NCI-H526 (cell line): ENCODE measurements at regions not wholly inside any gene's neighbourhood (a gene's known extent, or its start where the extent isn't known, plus 50 kb on each side); places are given as distances from the start of the nearest gene placed in this dataset.

Source experiments
- DNase-seq, 2 experiments: peaks; one replicate each; lab custom pipeline; 2025; lab: John Stamatoyannopoulos, UW

DNA sequence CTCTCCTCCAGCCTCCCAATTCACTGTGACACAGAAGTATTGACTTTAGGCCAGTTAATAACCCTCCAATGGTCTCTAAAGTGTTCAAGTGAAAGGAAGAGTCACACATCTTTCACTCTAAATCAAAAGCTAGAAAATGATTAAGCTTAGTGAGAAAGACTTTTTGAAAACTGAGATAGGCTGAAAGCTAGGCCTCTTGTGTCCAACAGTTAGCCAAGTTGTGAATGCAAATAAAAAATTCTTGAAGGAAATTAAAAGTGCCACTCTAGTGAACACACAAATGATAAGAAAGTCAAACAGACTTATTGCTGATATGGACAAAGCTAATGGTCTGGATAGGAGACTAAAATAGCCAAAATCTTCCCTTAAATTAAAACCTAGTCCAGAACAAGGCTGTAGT lies 687.2 kb downstream of the TRIML1 start:
- DNase-seq, result no peak

DNA sequence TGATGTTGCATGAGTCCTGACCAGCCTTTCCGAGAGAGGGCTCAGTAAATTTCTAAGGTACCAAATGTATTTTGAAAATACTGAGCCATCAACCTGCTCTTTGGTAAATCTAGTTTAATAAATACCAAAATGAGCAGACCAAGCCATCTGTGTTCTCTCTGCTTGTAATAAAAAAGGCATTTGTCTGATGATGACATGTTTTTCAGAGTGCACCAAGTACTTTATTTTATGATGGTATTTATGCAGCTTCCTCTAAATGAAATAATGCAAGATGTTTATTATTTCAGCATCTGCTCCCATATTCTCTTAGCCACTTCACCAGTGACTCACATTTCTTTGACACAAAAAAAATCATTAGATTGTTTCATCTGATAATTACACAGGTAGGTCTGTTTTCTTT lies 700.5 kb downstream of the TRIML1 start:
- DNase-seq, result no peak

DNA sequence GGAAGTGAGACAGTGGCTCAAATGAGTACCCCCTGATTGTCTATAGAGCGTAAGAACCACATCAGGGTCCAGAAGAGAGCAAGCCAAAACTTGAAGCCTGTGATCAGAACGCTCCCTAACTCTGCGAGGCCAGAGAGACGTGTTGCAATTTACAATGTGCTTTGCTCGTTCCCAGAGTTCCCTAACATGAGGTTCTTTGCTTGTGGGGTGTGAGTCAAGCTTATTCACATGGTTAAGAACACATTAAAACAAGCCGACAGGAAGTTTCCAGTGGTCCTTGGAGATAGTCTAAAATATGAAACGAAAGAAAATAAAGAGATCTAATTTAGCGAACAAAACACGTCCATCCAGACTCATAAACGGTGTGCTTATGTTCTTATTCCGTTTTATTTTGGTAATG lies 702.3 kb downstream of the TRIML1 start:
- no peak for DNase-seq

DNA sequence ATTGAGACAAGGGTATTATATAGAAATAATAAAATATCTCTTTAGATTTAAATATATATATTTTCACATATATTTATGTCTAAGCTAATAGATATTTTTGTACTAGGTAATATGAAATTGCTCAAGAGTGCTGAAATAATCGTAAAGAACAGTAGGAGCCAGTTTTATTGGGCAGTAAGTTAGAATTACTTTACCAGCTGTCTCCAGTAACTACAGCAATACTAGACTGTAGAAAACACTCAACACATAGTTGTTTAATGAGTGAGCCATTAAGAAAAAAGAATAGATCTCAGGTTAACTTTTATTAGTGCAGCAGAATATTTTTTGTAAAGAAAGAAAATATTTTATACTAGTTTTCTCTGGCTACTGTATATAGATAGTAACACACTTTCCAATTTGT lies 715.2 kb downstream of the TRIML1 start:
- DNase-seq, result no peak

DNA sequence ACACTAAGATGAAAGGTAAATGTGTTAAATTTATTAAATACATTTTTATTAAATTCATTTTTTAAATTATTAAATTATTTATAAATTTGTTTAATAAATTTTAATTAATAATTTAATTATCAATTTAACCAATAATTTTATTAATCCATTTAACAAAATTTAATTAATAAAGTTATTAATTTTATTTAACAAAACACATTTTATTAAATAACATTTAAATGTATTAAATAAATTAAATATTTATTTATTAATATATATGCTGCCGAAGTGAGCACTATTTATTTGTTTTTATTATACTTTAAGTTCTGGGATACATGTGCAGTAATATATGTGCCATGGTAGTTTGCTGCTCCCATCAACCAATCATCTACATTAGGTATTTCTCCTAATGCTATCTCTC lies 719.5 kb downstream of the TRIML1 start:
- DNase-seq, result no peak

DNA sequence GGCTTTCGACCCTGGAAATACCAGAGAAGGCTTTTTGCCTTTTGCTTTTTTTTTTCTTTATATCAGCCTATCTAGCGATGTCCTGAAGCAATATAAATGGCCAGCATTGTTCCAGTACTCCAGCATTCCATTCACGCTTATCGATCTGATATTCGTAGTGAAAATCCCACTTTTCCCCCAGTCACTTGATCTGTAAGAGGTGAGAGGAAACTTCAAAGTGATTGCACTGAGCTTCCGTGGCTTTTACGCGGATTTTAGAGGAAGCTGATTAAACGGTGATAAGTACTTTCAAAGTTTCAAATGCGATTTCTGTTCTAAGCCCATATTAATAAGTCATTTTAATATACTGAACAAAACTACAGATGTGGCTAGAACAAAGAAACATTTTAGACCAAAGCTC lies 725.5 kb downstream of the TRIML1 start:
- DNase-seq, result no peak

DNA sequence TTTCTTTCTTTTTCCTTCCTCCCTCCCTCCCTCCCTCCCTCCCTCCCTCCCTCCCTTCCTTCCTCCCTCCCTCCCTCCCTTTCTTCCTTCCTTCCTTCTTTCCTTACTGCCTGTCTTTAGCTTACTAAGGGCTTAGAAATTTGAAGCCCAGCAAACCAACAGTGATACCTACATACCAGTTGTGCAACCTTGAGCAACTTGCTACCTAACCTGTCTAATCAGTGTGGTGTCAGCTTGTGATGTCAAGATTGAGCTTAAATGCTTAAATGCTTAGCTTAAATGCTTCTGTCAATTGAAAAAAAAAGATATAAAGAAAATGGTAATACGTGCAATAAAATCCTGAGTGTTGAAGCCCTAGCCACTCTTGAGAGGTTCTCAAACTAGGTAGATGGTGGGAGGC lies 728.6 kb downstream of the TRIML1 start:
- no peak for DNase-seq

DNA sequence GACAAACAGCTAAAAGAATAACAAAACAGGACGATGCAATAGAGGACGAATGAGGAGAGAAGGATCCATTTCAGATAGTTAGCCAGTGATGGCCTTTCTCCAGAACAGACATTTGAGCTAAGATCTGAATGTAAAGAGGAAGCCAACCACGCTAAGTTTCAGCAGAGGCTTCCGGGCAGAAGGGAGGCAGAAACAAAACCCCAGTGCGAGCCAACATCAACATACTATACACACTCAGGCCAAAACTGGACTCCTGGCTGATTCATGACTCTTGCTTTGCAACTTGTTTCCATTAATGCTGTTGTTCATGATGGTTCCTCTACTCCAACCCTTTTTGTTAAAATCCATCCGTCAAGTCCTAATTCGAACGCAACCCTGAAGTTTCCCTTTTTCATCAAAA lies 730.3 kb downstream of the TRIML1 start:
- DNase-seq, result no peak

DNA sequence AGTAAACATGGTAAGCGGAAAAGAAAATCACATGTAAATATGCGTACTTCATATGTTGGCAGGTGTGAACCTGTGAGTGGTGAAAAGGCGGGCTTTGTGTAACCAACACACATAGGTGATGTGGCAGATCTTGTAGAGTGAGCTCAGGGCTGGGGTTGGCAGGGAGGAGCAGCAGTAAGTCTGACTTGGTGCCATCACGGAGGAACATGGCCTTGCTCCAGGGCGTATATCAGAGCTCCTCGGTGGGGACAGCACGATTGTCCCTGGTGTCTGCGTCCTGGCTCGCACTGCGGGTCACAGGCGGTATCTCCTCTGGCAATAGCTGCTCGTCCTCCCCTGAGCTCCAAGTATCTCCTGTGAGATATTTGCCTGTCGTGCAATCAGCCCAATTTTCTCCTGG lies 733.6 kb downstream of the TRIML1 start:
- DNase-seq, result no peak

DNA sequence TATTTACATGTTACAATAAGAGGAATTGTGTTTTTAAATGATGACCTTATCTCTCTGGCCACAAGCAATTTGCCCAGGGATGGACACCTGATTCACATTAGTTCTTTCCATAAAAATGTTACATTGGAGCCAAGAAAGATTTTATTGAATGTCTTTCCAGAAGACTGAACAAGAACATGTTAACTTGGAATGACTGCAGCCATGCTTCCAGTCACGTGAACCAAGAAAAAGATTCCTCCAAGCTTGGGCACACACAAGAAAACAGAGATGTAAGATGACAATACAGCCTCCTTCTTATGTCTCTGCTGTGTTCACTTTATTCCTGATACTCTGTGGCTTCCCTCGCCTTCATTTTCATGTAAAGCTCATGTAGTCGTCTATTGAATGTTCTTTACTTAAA lies 737.6 kb downstream of the TRIML1 start:
- DNase-seq, result no peak

DNA sequence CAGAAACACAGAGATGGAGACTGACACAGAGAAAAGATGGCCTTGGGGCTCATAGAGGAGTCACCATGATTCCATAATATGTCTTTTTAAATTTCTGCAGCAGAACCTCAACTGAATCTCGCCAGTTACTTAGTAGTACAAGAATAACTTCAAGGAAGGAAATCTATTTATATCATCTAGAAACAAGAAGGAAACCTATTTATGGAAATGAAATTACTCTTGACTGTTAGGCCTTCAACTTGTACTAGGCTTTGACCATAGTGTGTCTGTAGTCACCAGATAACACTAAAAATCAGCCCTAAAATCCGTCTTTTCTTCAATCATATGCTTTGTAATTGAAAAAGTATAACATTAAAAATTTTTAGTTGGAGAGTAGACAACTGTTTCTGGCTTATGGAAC lies 740.4 kb downstream of the TRIML1 start:
- DNase-seq, result no peak

DNA sequence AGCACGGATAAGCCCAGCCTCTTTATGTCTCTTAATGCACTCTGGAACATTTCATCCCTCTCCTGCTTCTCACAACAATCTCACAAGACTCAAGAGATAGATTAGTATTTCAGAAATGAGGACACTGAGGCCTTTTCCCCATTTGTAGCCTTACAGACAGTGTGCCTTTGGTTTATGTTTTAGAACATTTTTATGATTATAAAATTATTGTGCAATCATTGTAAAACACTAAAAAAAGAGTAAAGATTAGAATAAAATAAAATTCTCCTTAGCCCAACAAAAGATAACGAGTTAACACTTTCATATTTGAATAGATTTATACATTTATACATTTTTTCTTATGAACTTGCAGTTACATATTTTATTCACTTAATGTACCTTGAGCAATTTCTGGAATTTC lies 748.7 kb downstream of the TRIML1 start:
- no peak for DNase-seq

DNA sequence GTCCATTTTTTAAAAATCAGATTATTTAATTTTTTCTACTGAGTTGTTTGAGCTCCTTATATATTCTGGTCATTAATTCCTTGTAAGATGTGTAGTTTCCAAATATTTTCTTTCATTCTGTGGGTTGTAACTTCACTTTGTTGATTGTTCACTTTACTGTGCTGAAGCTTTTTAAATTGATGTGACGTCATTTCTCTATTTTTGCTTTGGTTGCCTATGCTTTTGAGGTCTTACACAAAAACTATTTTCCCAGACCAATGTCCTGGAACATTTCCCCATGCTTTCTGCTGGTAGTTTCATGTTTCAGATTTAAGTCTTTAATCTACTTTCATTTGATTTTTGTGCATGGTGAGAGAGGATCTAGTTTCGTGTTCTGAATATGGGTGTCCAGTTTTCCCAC lies 753.6 kb downstream of the TRIML1 start:
- no peak for DNase-seq

DNA sequence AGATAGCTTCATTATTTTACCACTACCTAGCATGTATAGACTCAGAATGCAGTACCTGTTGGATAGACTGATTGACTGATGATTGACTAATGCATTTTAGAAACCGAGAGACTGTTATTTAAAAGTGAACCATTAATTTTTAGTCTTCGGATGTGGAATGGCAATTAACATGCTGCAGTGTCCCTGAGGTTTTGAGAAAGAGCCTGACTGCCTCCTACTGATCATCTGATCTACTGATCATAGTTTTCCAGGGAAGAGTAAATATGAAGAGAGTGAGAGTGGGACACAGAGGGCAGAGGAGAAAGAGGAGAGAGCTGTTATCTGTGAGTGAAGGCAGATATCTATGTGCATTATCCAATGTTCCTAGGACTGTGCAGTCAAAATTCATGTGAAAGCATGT lies 764.7 kb downstream of the TRIML1 start:
- no peak for DNase-seq

DNA sequence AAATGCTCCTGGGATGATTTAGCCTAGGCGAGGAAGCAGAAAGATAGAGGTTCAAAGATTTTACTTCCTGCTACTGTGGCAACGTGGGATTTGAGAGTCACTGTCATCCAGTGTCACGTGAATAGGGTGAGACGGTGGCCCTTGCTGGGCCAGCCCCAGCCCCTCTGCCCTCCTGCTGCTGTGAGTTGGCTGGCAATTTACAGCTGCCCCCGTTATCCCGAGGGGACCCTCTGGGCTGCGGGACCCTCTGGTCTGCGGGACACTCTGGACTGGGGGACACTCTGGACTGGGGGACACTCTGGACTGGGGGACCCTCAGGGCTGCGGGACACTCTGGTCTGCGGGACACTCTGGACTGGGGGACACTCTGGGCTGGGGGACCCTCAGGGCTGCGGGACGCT lies 765.4 kb downstream of the TRIML1 start:
- no peak for DNase-seq

DNA sequence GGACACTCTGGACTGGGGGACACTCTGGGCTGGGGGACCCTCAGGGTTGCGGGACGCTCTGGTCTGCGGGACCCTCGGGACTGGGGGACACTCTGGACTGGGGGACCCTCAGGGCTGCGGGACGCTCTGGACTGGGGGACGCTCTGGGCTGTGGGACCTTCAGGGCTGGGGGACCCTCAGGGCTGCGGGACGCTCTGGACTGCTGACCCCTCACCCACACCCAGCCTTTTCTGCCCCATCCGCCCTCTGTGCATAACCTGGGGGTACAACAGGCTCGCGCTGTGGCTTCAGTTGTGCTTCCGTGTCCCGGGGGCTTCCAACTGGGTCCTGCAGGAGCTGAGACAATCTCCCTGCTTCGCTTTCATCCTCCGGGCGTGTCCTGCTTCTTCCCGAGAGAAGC lies 766.0 kb downstream of the TRIML1 start:
- no peak for DNase-seq

DNA sequence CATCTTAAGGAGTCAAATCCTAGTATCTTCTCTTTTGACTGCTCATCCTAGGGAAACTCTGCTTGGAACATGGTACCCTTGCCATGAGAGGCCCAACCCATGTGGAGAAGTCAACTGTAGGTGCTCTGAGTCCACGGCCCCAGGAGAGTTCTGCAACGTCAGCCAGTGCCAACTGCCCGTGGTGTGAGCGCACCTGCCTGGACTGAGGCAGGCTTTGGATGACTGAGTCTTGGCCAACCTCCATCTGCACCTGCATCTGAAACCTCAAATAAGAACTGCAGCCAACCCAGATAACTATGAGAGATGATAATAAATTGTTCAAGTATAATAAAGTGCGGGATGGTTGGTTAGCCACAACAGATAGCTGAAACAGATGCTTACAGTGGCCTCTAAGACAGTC lies 772.0 kb downstream of the TRIML1 start:
- DNase-seq, result no peak

DNA sequence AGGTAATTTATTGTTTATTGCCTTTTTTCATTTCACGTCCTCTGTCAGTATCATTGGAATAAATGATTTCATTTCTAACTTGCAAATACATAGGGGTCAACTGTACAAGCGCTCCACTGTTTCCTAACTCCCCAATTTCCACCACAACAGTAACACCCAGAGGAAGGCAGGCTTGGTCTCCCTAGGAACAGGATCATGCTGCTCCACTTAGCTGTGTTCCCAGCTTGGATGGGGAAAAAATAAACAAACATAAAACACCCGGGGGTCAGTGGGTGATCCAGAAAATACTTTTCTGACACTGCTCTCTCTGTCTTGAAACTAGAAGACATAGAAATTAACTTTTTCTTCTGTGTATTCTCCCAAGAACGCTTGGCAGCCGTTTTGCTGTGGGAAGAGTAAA lies 772.5 kb downstream of the TRIML1 start:
- DNase-seq, result no peak

DNA sequence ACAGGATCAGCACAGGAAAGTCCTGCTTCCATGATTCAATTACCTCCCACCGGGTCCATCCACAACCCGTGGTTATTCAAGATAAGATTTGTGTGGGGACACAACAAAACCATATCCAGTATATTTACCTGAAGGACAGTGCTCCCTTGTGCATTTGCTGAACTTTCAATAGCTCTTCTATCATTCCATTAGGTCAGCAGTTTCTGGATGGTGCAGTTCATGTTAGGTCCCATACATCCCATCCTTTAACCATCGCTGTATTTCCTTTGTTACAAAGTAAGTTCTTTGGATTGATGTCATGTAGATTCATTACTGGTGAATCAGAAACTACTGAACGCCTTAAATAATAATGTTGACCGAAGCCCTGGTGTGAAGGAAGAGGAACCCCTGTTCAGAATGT lies 775.9 kb downstream of the TRIML1 start:
- DNase-seq, result no peak

DNA sequence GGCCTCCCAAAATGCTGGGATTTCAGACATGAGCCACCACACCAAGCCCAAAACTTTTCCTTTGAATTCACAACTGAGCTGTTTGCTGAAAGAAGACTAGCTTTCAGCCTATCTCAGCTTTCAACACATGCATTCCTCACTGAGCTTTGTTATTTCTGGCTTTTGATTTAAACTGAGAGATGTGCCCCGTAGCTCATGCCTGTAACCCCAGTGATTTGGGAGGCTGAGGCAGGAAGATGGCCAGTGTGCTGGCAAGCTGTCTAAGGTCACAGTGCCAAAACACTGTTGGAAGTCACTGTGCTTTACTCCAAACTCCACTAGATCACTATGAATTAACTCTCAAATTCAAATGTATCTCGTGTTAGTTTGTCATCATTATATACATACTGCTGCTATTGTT lies 779.5 kb downstream of the TRIML1 start:
- no peak for DNase-seq

DNA sequence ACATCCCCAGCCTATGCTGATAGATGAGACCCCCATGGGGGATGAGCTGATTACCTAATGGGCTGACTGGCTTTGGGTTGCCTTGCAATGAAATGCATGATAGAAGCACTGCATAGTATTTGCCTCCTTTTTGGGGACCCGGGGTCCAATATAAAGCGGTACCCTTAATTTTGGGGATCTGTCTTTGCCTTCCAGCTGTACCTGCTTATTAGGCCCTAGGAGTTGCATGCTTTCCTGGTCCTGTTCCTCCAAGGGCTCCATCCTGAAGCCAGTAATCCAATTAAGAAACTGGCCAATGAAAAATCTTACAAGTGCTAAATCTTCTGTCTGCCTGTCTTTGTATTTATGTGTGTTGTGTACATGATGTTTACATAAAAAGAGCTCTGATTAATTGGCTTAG lies 791.6 kb downstream of the TRIML1 start:
- DNase-seq, result no peak

DNA sequence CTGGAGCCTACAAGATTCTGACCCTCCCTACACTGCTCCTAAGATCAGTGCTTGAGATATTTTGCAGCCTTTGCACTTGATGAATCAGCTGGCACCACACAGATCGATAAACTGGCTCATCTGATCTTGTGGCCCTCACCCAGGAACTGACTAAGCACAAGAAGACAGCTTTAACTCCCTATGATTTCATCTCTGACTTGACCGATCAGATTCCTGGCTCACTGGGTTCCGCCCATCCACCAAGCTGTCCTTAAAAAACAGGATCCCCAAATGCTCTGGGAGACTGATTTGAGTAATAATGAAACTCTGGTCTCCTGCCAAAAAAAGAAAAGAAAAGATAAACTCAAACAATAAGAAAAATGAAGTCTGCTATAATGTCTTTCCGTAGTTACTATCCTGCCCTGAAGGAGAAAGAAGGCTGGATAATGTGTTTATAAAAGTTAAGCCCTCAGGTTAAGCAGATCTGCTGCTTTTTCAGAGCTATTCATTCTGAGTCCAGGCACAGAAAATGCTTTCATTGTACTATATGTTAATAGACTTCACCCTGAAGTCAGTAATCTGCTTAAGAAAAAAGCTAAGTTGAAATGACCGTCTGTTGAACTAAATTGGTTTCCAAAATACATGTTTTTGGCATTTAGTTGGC lies 795.2 kb downstream of the TRIML1 start:
- no peak for DNase-seq

DNA sequence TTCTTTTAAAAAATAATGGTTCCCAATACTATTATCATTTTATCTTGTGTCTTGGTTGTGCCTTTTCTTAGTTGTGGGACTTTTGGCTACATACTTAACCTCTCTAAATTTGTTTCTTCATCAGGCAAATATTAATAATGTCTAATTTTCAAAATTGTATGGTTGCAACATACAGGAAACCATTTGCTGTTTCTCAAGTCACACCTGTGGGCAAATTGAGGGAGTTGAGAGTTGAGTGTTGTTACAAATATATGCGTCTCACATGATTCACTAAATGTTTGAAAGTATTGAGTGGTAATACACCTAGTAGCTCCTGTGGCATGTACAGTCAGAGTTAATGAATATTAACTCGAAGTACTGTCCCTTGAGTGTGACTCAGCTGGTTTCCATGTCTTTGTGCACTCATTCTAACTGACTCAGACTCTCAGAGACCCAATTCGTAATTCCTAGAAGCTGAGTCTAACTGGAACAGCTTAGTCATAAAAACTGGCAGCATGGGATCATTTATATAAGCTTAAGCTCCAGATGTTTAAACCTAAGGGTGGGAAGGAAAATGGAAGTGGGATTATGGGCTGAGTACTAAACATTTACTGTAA lies 802.4 kb downstream of the TRIML1 start:
- DNase-seq, result no peak

DNA sequence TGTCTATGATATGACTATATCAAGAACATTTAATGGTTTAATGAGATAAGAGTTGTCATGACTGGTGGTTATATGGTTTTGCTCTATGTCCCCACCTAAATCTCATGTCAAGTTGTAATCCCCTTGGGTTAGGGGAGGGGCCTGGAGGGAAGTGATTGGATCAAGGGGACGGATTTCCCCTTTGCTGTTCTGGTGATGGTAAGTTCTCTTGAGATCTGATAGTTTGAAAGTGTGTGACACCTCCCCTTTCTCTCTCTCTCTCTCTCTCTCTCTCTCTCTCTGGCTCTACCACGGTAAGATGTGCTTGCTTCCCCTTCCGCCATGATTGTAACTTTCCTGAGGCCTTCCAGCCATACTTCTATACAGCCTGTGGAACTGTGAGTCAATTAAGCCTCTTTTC lies 803.4 kb downstream of the TRIML1 start:
- no peak for DNase-seq

DNA sequence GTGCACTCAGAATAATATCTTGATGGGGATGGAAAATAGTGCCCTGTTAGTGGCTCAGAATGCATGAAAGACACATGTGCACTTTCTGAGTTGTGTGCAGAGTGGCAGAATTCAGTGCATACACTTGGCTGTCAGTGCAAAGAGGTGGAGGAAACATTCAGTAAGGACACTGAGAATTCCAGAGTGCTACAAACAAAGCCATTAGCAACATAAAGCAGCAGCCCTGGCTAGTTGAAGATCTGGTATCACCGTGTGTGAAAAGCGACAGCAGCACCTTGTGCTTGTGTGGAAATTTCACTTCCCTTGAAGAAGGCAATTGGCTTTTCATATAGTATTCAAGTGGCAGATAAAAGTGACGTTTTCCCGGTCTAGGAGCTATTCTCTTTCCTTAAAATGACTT lies 810.4 kb downstream of the TRIML1 start:
- no peak for DNase-seq
